GM23248 (cell line): ENCODE measurements at regions not wholly inside any gene's neighbourhood (a gene's known extent, or its start where the extent isn't known, plus 50 kb on each side); places are given as distances from the start of the nearest gene placed in this dataset.

Experiments used
- EZH2 ChIP-seq: fragments of 200-600 bp; sonication (generic); IDR thresholded peaks from 2 replicates; pipeline ENCODE4 v1.6.1; 2018; ENCODE audit warnings: antibody characterized with exemption, mild to moderate bottlenecking; ENCODE audit not compliant: insufficient read depth, poor library complexity, severe bottlenecking
- EZH2phosphoT487 ChIP-seq: fragments of 200-600 bp; sonication (generic); IDR thresholded peaks from 2 replicates; pipeline ENCODE4 v1.6.1; 2018; ENCODE audit warnings: antibody characterized with exemption, moderate library complexity, mild to moderate bottlenecking, low read depth; ENCODE audit not compliant: insufficient read depth

DNA sequence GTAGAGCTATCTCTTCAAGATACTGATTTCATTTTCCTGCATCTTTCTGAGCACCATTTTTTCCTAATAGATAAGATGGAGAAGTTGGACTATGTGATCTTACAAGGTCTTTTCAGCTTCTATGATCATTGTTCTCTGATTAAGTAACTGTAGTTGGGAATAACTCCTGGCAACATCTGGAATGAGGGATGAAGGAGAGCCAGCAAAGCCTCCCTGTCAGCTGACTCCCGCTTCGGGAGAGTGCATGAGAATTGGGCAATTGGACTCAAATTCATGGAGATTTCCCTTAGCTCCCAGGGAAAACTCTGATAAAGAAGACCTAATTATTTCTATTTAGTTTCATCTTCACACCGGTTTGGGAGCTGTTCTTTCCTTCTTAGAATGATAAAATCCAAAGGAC, 146.1 kb downstream of the CCDC71L start:
- TF ChIP-seq EZH2phosphoT487 (no peak), EZH2 (no peak)
